ENCODE measurements at regions not wholly inside any gene's neighbourhood (a gene's known extent, or its start where the extent isn't known, plus 50 kb on each side); places are given as distances from the start of the nearest gene placed in this dataset.

GRCh38 chr14:38743966-38744584 lies 359.0 kb downstream of the SEC23A start:
- Histone ChIP-seq H3K9me2 (ENCODE audit: insufficient read depth, low read length) (no peaks in the 10 kb centered on the region), H4K20me1 (ENCODE audit: insufficient read depth, low read length) (no peaks in the 10 kb centered on the region), H3K4me2 (ENCODE audit: low read length) (no peak overlapping the region), H3K4me3 (ENCODE audit: low read depth, low read length, poor library complexity, severe bottlenecking) (no peak overlapping the region), H3K36me3 (ENCODE audit: insufficient read depth, low read length) (no peaks in the 10 kb centered on the region), H3K79me2 (ENCODE audit: insufficient read depth, low read depth, low read length) (no peaks in the 10 kb centered on the region), H2AFZ (ENCODE audit: low read length) (no peak overlapping the region), H3K4me1 (ENCODE audit: insufficient read depth, low read length, poor library complexity, severe bottlenecking) (no peaks in the 10 kb centered on the region), H3K27ac (ENCODE audit: low read depth, low read length, poor library complexity, severe bottlenecking) (no peak overlapping the region), H3K9me3 (ENCODE audit: low read length) (no peaks in the 10 kb centered on the region)
- intact Hi-C loops (cut with micrococcal nuclease; ENCODE audit: unreplicated experiment) = no loop called here
- ChIA-PET POLR2A (no interaction called here), CTCF (ENCODE audit: unreplicated experiment) (no interaction called here)
- no peak for TF ChIP-seq EZH2phosphoT487 (IDR thresholded peaks at IDR 0.05; ENCODE audit: borderline replicate concordance, low read depth, low read length)
- no peak for TF ChIP-seq CTCF (conservative IDR thresholded peaks at IDR 0.05; ENCODE audit: low read length)
- no peak for DNase-seq (ENCODE audit: low spot score)
- no TSS peak for BruUV-seq (replicated peaks)

GRCh38 chr14:38737686-38738407 lies 365.2 kb downstream of the SEC23A start:
- no peaks in the 10 kb centered on the region for H3K36me3 ChIP-seq (ENCODE audit: insufficient read depth, low read length)
- H3K9me2 ChIP-seq (ENCODE audit: insufficient read depth, low read length) = no peaks in the 10 kb centered on the region
- H4K20me1 ChIP-seq (ENCODE audit: insufficient read depth, low read length) = no peaks in the 10 kb centered on the region
- 0 out of 2 replicates have a peak, but pooled peaks cover 5% of the 10 kb centered on the region for H3K9me3 ChIP-seq (ENCODE audit: low read length)
- H3K4me3 ChIP-seq (ENCODE audit: low read depth, low read length, poor library complexity, severe bottlenecking) = no peak overlapping the region
- CTCF ChIA-PET (ENCODE audit: unreplicated experiment) = no interaction called here
- intact Hi-C loops (cut with micrococcal nuclease; ENCODE audit: unreplicated experiment) = no loop called here
- no peak overlapping the region for H2AFZ ChIP-seq (ENCODE audit: low read length)
- no TSS peak for BruUV-seq (replicated peaks)
- DNase-seq (ENCODE audit: low spot score) = no peak
- no peak for TF ChIP-seq EZH2phosphoT487 (IDR thresholded peaks at IDR 0.05; ENCODE audit: borderline replicate concordance, low read depth, low read length)
- H3K27ac ChIP-seq (ENCODE audit: low read depth, low read length, poor library complexity, severe bottlenecking) = no peak overlapping the region
- POLR2A ChIA-PET = no interaction called here
- H3K4me1 ChIP-seq (ENCODE audit: insufficient read depth, low read length, poor library complexity, severe bottlenecking) = no peaks in the 10 kb centered on the region
- H3K79me2 ChIP-seq (ENCODE audit: insufficient read depth, low read depth, low read length) = no peaks in the 10 kb centered on the region
- H3K4me2 ChIP-seq (ENCODE audit: low read length) = no peak overlapping the region

- H3K27ac ChIP-seq (ENCODE audit: low read depth, low read length, poor library complexity, severe bottlenecking) = no peak overlapping the region
- no peak for DNase-seq (ENCODE audit: low spot score)
- no peaks in the 10 kb centered on the region for H3K79me2 ChIP-seq (ENCODE audit: insufficient read depth, low read depth, low read length)
- H3K9me3 ChIP-seq (ENCODE audit: low read length) = 0 out of 2 replicates have a peak, but pooled peaks cover 5% of the 10 kb centered on the region
- intact Hi-C loops (cut with micrococcal nuclease; ENCODE audit: unreplicated experiment) = no loop called here
- no peaks in the 10 kb centered on the region for H3K4me1 ChIP-seq (ENCODE audit: insufficient read depth, low read length, poor library complexity, severe bottlenecking)
- POLR2A ChIA-PET = no interaction called here
- H2AFZ ChIP-seq (ENCODE audit: low read length) = no peak overlapping the region
- no TSS peak for BruUV-seq (replicated peaks)
- CTCF ChIA-PET (ENCODE audit: unreplicated experiment) = no interaction called here
- no peaks in the 10 kb centered on the region for H3K36me3 ChIP-seq (ENCODE audit: insufficient read depth, low read length)
- H4K20me1 ChIP-seq (ENCODE audit: insufficient read depth, low read length) = no peaks in the 10 kb centered on the region
- no peak overlapping the region for H3K4me3 ChIP-seq (ENCODE audit: low read depth, low read length, poor library complexity, severe bottlenecking)
- H3K9me2 ChIP-seq (ENCODE audit: insufficient read depth, low read length) = no peaks in the 10 kb centered on the region
- TF ChIP-seq CTCF (conservative IDR thresholded peaks at IDR 0.05; ENCODE audit: low read length) (no peak), EZH2phosphoT487 (IDR thresholded peaks at IDR 0.05; ENCODE audit: borderline replicate concordance, low read depth, low read length) (no peak)
- no peak overlapping the region for H3K4me2 ChIP-seq (ENCODE audit: low read length)
These were observed 368.0 kb downstream of the SEC23A start for GRCh38 chr14:38735005-38735404.

All from OCI-LY7 (cell line).